Lower lobe of right lung (tissue), 2 donors: ENCODE measurements at regions not wholly inside any gene's neighbourhood (a gene's known extent, or its start where the extent isn't known, plus 50 kb on each side); places are given as distances from the start of the nearest gene placed in this dataset.

Source experiments
- ATAC-seq, 2 donors: fragments of 200-7000 bp; cut with Tn5 transposase; one replicate each; pipeline ENCODE4 v1.9.1; 2020 to 2022; ENCODE audit warnings: mild to moderate bottlenecking in 2 of 2, moderate library complexity in 2 of 2
- DNase-seq: peaks from one replicate; pipeline ENCODE4 v3.0.0-alpha.2; 2020
- H3K27ac ChIP-seq: fragments of 200-600 bp; one replicate; pipeline ENCODE4 v1.8.0; 2022
- H3K27me3 ChIP-seq: fragments of 200-600 bp; one replicate; pipeline ENCODE4 v1.8.0; 2022; ENCODE audit warnings: low read depth
- H3K36me3 ChIP-seq: fragments of 200-600 bp; one replicate; pipeline ENCODE4 v1.8.0; 2022; ENCODE audit warnings: mild to moderate bottlenecking
- H3K4me1 ChIP-seq: fragments of 200-600 bp; one replicate; pipeline ENCODE4 v1.8.0; 2022
- H3K4me3 ChIP-seq: fragments of 200-600 bp; one replicate; pipeline ENCODE4 v1.8.0; 2022; ENCODE audit warnings: mild to moderate bottlenecking
- H3K9me3 ChIP-seq: fragments of 200-600 bp; one replicate; pipeline ENCODE4 v1.8.0; 2022
- CTCF ChIP-seq: fragments of 200-600 bp; IDR thresholded peaks from one replicate; pipeline ENCODE4 v1.8.0; 2022; ENCODE audit warnings: antibody characterized with exemption, mild to moderate bottlenecking
- intact Hi-C: fragments of 100-400 bp; cut with DNase I; formaldehyde crosslinking; loops from one replicate; pipeline ENCODE4 v1.11.0; 2022
- donor health status: DM: no; HTN: yes; CAD: no; lungs with severe emphysema.

GRCh38 chr15:58330741-58331559, 100.8 kb upstream of the LIPC start:
- H3K9me3 ChIP-seq, result no peaks in the 10 kb centered on the region
- H3K27ac ChIP-seq, result peak overlapping the region; percentile 82
- TF ChIP-seq CTCF, result no peak
- H3K27me3 ChIP-seq, result no peaks in the 10 kb centered on the region
- ATAC-seq (peak in 1 of 2 donors; percentile 18), DNase-seq (peak; percentile 37)
- H3K36me3 ChIP-seq, result no peaks in the 10 kb centered on the region
- intact Hi-C loops, result no loop called here
- H3K4me1 ChIP-seq, result peaks cover 35% of the 10 kb centered on the region
- no peak overlapping the region for H3K4me3 ChIP-seq

- no peak for TF ChIP-seq CTCF
- ATAC-seq, result peak; percentile 63 to 76
- no peaks in the 10 kb centered on the region for H3K9me3 ChIP-seq
- peaks cover 35% of the 10 kb centered on the region for H3K4me1 ChIP-seq
- no peaks in the 10 kb centered on the region for H3K27me3 ChIP-seq
- no peaks in the 10 kb centered on the region for H3K36me3 ChIP-seq
- intact Hi-C loops, result no loop called here
- peak overlapping the region; percentile 82 for H3K27ac ChIP-seq
- DNase-seq, result no peak
- no peak overlapping the region for H3K4me3 ChIP-seq
These were observed 100.3 kb upstream of the LIPC start for GRCh38 chr15:58331560-58331912.

GRCh38 chr15:58331913-58332675, 99.7 kb upstream of the LIPC start:
- Histone ChIP-seq H3K27ac (peak overlapping the region; percentile 82), H3K27me3 (no peaks in the 10 kb centered on the region), H3K4me1 (peaks cover 35% of the 10 kb centered on the region), H3K9me3 (no peaks in the 10 kb centered on the region), H3K4me3 (no peak overlapping the region), H3K36me3 (no peaks in the 10 kb centered on the region)
- ATAC-seq (peak; percentile 95 to 96), DNase-seq (peak; percentile 90)
- TF ChIP-seq CTCF, result no peak
- intact Hi-C loops, result no loop called here

DNA sequence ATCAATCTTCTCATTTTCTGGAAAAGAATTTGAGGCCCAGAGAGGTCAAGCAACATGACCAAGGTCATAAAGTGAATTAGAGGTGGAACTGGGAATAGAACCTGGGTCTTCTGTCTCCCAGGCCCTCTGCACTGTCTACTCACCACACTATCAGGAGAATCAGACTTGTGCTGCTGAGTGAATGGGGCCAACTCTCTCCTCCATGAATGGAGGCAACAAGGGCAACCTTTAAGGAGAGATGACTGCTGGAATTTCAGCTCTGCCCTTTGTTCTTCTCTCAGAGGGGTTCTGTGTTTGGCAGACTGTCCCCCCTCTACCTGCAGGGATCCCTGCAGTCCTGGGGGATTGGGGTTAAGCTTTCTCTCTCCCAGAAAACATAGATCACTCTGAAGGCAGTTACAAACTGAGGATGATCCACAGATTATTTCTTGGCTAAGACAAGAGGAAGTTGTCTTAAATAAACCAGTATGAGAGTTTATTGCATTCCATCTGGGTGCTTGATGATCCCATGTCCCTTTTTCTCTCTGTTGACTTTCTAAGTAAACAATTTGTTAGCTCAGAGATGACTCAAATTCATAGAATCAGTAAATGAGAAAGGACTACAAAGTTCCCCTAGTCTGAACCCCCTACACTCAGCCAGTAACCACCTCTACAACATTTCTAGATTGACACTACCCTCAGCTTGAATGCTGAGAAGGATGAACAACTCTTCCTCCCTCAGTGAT, 99.0 kb upstream of the LIPC start:
- H3K27ac ChIP-seq, result peak overlapping the region; percentile 82
- no peak for TF ChIP-seq CTCF
- peaks cover 35% of the 10 kb centered on the region for H3K4me1 ChIP-seq
- ATAC-seq, result peak; percentile 5 to 8
- intact Hi-C loops, result no loop called here
- no peak for DNase-seq
- H3K9me3 ChIP-seq, result no peaks in the 10 kb centered on the region
- no peak overlapping the region for H3K4me3 ChIP-seq
- H3K36me3 ChIP-seq, result no peaks in the 10 kb centered on the region
- H3K27me3 ChIP-seq, result no peaks in the 10 kb centered on the region

DNA sequence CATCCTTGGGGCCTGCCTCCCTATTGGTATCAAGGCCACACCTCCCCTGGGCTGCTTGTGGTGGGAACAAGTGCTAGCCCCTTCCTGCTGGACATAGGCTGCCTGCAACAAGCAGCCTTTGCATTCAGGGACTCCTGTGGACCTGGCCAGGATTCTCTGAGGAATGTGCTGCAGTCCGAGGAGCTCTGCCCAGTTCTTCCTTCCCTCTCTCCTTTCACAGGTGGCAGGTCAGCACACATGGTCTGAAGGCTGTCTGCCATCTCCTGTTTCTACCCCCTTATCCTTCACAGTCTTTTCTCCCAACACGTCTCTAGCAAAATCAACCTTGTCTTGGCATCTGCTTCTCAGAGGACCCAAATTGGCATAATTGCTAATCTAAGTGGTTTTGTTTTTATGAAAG, 97.0 kb upstream of the LIPC start:
- no peaks in the 10 kb centered on the region for H3K36me3 ChIP-seq
- ATAC-seq (no peak), DNase-seq (no peak)
- TF ChIP-seq CTCF, result no peak
- H3K4me3 ChIP-seq, result no peak overlapping the region
- no peaks in the 10 kb centered on the region for H3K27me3 ChIP-seq
- intact Hi-C loops, result no loop called here
- H3K4me1 ChIP-seq, result peaks cover 29% of the 10 kb centered on the region
- H3K9me3 ChIP-seq, result no peaks in the 10 kb centered on the region
- no peak overlapping the region for H3K27ac ChIP-seq
